ENCODE measurements at regions not wholly inside any gene's neighbourhood (a gene's known extent, or its start where the extent isn't known, plus 50 kb on each side); places are given as distances from the start of the nearest gene placed in this dataset.

DNA sequence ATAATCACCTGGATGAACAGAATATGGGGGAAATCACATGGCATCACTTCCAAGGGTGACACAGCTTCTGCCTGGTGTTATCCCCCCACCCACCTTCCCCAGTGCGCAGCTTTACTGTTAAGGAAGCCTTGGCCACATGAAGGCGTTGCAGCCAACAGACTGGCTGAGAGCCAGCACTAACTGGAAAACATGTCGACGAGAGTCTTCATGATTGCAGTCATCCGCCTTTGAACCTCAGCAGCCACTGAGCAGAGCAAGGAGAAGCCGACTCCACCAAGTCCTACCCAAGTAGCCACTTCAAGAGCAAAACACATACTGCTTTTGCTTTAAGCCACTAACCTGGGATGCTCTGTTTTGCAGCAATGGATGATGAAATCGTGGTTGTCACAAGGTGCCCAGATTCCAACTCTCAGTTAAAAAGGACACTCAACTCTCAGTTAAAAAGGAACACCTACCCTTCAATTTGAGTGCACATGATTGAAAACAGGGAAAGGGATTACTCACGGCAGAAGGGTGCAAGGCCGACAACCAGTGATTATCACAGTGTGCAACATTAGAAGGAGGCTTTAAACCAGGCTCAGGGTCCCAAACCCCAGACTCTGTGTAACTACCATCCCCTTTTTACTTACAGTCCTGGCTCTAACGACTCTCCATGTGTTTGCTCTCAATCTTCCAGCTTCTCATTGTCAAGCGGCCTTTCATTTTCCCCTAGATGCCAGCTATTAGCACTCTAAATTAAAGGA lies 149.1 kb downstream of the KLF12 start:
- H3K14ac ChIP-seq (replicated peaks; ENCODE audit: low read depth, low read length), result no peak overlapping the region
- no peak overlapping the region for H3K4me2 ChIP-seq (ENCODE audit: low read depth, low read length)
- peaks cover 2% of the 10 kb centered on the region for H3K36me3 ChIP-seq (ENCODE audit: control insufficient read depth, insufficient read depth, low read length)
- H3K9me1 ChIP-seq (ENCODE audit: insufficient read depth, low read length), result peaks cover 15% of the 10 kb centered on the region
- ATAC-seq (ENCODE audit: low read depth) (no peak), DNase-seq (no peak)
- in situ Hi-C loops (cut with MboI; ENCODE audit: low sequenced_read_pairs), result no loop called here
- no peaks in the 10 kb centered on the region for H3K9me3 ChIP-seq (ENCODE audit: control insufficient read depth, insufficient read depth, low read length)
- H4K8ac ChIP-seq (ENCODE audit: low read depth in 2 of 2, low read length in 2 of 2), result no peak overlapping the region
- no peak overlapping the region for H3K27ac ChIP-seq (ENCODE audit: insufficient read depth, low read length)
- H3K79me1 ChIP-seq (ENCODE audit: low read depth in 1 of 2, low read length in 2 of 2), result peaks cover 38 to 61% of the 10 kb centered on the region in 2 experiments
- H2AFZ ChIP-seq (replicated peaks; ENCODE audit: low read length, poor library complexity), result no peak overlapping the region
- H4K20me1 ChIP-seq (ENCODE audit: insufficient read depth, low read length), result 0 out of 2 replicates have a peak, but pooled peaks cover 3% of the 10 kb centered on the region
- H3K4ac ChIP-seq (ENCODE audit: low read depth, low read length), result no peak overlapping the region
- no peak overlapping the region for H4K5ac ChIP-seq (ENCODE audit: low read depth, low read length)
- no peaks in the 10 kb centered on the region for H3K27me3 ChIP-seq (ENCODE audit: control insufficient read depth, insufficient read depth, low read length)
- H3K23ac ChIP-seq (ENCODE audit: low read depth, low read length), result no peak overlapping the region
- H3K9ac ChIP-seq (ENCODE audit: low read depth, low read length), result no peak overlapping the region
- no peak overlapping the region for H2AK9ac ChIP-seq (replicated peaks; ENCODE audit: low read depth, low read length, poor library complexity)
- BruUV-seq (replicated peaks), result no TSS peak
- H3K4me1 ChIP-seq (ENCODE audit: control insufficient read depth, insufficient read depth, low read length), result peaks cover 2% of the 10 kb centered on the region; the same call in 1 of the 2 replicates
- ChIA-PET POLR2A (ENCODE audit: unreplicated experiment) (no interaction called here), CTCF (interaction anchor here (1.0 kb wide), 1 partner anchor 9 kb away, joined by 4 read pairs; no protein-coding TSS in a partner anchor)
- no peak overlapping the region for H2BK20ac ChIP-seq (ENCODE audit: low read depth, low read length)
- 82% methylated on average over 6 of the region's 11 CpGs; no CpG with 5 or more reads in 1 of the 2 experiments for WGBS, 2 experiments (ENCODE audit: extremely low coverage in 2 of 2, insufficient read length in 1 of 2)
- no peak overlapping the region for H4K91ac ChIP-seq (ENCODE audit: insufficient read depth, low read depth, low read length)
- H3K18ac ChIP-seq (ENCODE audit: low read depth, low read length), result no peak overlapping the region
- no peak overlapping the region for H2BK120ac ChIP-seq (ENCODE audit: low read depth, low read length)
- intact Hi-C loops (cut with micrococcal nuclease), result no loop called here
- no peak overlapping the region for H3K4me3 ChIP-seq (ENCODE audit: insufficient read depth, low read depth, low read length)
- TF ChIP-seq RCOR1 (IDR thresholded peaks at IDR 0.05; ENCODE audit: insufficient replicate concordance, low read length) (no peak), MAZ (IDR thresholded peaks at IDR 0.05; ENCODE audit: borderline replicate concordance, low read depth, low read length) (no peak), SMC3 (IDR thresholded peaks at IDR 0.05; ENCODE audit: low read depth, low read length) (no peak)
- H3K56ac ChIP-seq (ENCODE audit: extremely low read depth, insufficient read depth, low read length), result no peak overlapping the region
- no peak overlapping the region for H2BK15ac ChIP-seq (ENCODE audit: low read depth, low read length)
- dilution Hi-C loops (cut with HindIII; ENCODE audit: low sequenced_read_pairs, unreplicated experiment), result no loop called here
- H2AK5ac ChIP-seq (ENCODE audit: low read depth, low read length), result no peak overlapping the region
- H2BK5ac ChIP-seq (ENCODE audit: low read depth, low read length, poor library complexity, severe bottlenecking), result no peak overlapping the region
